ENCODE measurements at regions not wholly inside any gene's neighbourhood (a gene's known extent, or its start where the extent isn't known, plus 50 kb on each side); places are given as distances from the start of the nearest gene placed in this dataset.
A peak's percentile ranks its signal among the peaks of the same experiment; 100 is the strongest.
"Not testable (repeated sequence)": the region's sequence is repeated elsewhere in the genome, so short reads cannot be mapped to it uniquely, and the experiment has no call there.

DNA sequence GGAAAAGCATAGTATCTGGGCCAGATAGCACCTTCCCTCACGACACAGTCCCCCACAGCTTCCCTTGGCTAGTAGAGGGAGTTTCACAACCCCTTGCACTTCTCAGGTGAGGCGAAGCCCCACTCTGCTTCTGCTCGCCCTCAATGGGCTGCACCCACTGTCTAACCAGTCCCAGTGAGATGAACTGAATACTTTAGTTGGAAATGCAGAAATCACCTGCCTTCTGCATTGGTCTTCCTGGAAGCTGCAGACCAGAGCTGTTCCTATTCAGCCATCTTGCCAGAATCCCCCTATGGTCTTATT, 243.2 kb upstream of the FAM78B start:
- H3K4me3 ChIP-seq (ENCODE audit: low read depth, low read length), result no peak overlapping the region
- TF ChIP-seq, protein P1, sequence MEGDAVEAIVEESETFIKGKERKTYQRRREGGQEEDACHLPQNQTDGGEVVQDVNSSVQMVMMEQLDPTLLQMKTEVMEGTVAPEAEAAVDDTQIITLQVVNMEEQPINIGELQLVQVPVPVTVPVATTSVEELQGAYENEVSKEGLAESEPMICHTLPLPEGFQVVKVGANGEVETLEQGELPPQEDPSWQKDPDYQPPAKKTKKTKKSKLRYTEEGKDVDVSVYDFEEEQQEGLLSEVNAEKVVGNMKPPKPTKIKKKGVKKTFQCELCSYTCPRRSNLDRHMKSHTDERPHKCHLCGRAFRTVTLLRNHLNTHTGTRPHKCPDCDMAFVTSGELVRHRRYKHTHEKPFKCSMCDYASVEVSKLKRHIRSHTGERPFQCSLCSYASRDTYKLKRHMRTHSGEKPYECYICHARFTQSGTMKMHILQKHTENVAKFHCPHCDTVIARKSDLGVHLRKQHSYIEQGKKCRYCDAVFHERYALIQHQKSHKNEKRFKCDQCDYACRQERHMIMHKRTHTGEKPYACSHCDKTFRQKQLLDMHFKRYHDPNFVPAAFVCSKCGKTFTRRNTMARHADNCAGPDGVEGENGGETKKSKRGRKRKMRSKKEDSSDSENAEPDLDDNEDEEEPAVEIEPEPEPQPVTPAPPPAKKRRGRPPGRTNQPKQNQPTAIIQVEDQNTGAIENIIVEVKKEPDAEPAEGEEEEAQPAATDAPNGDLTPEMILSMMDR (IDR thresholded peaks at IDR 0.05; ENCODE audit: low read depth, low read length, missing control alignments), result no peak
- DNase-seq (ENCODE audit: low read depth), result no peak

DNA sequence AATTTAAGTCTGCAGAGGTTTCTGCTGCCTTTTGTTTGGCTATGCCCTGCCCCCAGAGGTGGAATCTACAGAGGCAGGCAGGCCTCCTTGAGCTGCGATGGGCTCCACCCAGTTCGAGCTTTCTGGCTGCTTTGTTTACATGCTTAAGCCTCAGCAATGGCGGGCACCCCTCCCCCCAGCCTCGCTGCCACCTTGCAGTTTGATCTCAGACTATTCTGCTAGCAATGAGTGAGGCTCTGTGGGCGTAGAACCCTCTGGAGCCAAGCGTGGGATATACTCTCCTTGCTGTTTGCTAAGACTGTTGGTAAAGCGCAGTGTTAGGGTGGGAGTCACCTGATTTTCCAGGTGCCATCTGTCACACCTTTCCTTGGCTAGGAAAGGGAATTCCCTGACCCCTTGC, 250.0 kb upstream of the FAM78B start:
- not testable (repeated sequence) for H3K4me3 ChIP-seq (ENCODE audit: low read depth, low read length); DNase-seq (ENCODE audit: low read depth)

DNA sequence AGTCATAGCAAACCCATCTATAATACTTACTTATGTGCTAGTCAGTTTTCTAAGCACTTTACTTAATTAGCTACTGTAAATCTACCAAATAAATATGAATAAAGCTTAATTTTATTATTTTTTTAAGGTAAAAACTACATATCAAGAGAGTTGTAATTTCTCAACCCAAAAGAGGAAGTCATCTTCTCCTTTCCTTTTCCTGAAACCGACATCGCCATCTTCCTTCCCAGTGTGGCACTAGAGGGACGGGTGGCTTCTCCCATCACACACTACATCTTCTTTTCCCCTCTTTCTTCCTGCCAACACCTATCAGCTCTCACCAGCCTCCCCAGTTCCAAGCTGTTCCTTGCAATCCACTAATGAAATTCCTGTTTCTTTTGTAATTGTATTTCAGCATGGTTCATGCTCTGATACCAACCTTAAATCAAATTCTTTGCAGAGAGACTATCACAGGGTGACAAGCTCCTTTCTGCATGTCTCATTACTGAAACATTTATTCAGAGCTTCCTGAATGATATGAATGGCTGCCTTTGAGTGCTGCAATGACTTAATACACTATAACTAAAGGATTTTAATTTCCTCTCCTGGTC, 251.6 kb upstream of the FAM78B start:
- TF ChIP-seq, protein P1 (IDR thresholded peaks at IDR 0.05; ENCODE audit: low read depth, low read length, missing control alignments), result no peak
- DNase-seq (ENCODE audit: low read depth), result no peak
- H3K4me3 ChIP-seq (ENCODE audit: low read depth, low read length), result no peak overlapping the region

DNA sequence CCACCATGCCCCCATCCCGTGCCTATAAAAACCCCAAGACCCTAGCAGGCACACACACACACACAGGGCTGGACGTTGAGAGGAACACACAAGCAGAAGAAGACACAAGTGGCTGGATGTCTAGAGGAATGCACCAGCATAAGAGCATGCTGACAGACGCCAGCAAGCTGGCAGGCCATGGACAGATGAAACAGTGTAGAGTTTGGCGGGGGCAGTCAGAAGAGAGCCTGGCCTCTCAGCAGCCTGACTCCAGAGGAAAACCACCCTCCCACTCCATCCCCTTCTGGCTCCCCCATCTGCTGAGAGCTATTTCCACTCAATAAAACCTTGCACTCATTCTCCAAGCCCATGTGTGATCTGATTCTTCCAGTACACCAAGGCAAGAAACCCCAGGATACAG, 255.8 kb upstream of the FAM78B start:
- not testable (repeated sequence) for DNase-seq (ENCODE audit: low read depth); H3K4me3 ChIP-seq (ENCODE audit: low read depth, low read length)

DNA sequence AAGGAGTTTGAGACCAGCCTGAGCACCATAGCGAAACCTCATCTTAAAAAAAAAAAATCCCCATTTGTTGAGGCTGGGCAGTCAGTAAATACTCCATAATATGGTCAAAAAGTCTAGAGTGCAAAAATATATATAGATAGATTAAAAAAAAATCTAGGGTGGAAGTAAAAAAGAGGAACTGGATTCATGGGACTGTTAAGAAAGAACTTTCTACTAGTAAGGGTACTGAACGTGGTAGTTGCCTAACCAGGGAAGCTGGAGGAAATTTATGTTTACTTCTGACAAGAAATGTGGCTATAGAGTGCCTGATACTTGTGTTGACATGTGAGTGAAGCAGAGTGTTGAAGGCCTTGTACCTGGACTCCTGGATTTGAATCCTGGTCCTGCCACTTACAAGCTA, 265.9 kb upstream of the FAM78B start:
- TF ChIP-seq, protein P1 (IDR thresholded peaks at IDR 0.05; ENCODE audit: low read depth, low read length, missing control alignments), result no peak
- no peak for DNase-seq (ENCODE audit: low read depth)
- no peak overlapping the region for H3K4me3 ChIP-seq (ENCODE audit: low read depth, low read length)

DNA sequence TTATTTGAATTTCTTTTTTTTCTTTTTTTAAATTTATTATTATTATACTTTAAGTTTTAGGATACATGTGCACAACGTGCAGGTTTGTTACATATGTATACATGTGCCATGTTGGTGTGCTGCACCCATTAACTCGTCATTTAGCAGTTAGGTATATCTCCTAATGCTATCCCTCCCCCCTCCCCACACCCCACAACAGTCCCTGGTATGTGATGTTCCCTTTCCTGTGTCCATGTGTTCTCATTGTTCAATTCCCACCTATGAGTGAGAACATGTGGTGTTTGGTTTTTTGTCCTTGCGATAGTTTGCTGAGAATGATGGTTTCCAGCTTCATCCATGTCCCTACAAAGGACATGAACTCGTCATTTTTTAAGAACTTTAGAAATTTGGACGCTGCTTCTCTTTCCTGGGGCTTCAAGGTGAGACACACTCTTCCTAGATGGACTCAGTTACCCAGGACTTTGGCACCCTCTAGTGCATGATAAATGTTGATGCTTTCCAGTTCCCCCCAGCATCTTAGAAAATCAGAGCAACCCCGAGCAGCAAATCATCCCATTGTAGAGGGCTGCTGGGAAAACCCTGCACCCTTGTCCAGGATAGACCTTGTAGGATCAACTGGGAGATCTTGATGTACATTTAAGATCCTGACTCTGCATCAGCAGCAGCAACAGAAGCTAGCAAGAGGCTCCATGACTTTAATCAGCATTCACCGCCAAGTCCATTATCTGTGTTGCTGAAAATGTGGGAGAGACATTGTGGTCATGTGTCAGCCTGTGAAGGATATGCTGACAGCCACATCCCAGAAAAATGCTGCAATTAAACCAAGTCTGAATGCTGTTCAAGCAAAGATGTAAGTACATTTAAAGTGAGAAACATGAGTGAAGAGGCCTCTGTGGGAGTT, 266.9 kb upstream of the FAM78B start:
- H3K4me3 ChIP-seq (ENCODE audit: low read depth, low read length); DNase-seq (ENCODE audit: low read depth): not testable (repeated sequence)
- TF ChIP-seq, protein P1 (IDR thresholded peaks at IDR 0.05; ENCODE audit: low read depth, low read length, missing control alignments), result peak; percentile 28

DNA sequence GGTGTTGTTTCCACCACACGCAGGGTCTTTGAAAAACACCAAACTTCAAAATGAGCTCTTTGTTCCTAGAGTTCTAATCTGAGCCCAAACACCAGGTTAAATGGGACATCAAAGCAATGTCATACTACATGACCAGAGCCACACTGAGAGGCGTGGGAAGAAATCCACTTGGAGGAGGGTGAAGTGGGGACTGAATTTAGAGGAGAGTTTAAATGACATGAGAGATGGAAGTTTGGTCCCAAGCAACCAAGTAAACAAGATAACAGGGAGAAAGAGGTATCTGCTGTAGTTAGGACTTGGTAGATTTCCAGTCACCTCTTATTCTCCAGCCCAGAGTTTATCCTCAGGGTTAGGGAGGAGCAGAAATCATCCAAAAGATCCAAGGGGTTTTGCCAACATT, 290.9 kb upstream of the FAM78B start:
- no peak overlapping the region for H3K4me3 ChIP-seq (ENCODE audit: low read depth, low read length)
- TF ChIP-seq, protein P1 (IDR thresholded peaks at IDR 0.05; ENCODE audit: low read depth, low read length, missing control alignments), result no peak
- DNase-seq (ENCODE audit: low read depth), result no peak

DNA sequence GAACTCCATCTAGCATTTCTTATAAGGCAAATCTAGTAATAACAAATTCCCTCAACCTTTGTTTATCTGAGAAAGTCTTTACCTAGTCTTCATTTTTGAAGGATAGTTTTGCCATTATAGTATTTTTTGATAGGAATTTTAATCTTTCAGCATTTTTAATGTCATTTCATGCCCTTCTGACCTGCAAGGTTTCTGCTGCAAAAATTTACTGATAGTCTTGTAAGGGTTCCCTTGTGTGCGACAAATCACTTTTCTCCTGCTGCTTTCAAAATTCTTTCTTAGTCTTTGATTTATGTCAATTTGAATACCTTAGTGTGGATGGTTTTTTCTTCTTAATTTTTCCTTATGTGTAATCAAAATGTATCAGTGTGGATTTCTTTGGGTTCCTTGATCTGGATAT, 297.5 kb upstream of the FAM78B start:
- TF ChIP-seq, protein P1 (IDR thresholded peaks at IDR 0.05; ENCODE audit: low read depth, low read length, missing control alignments), result no peak
- no peak overlapping the region for H3K4me3 ChIP-seq (ENCODE audit: low read depth, low read length)
- no peak for DNase-seq (ENCODE audit: low read depth)

Measured in GM12864 (cell line).